Pancreas (tissue), 10 donors: ENCODE measurements at regions not wholly inside any gene's neighbourhood (a gene's known extent, or its start where the extent isn't known, plus 50 kb on each side); places are given as distances from the start of the nearest gene placed in this dataset.
"Not testable (repeated sequence)": the region's sequence is repeated elsewhere in the genome, so short reads cannot be mapped to it uniquely, and the experiment has no call there.

Source experiments
- ATAC-seq, 4 donors: fragments of 200-7000 bp; cut with Tn5 transposase; one replicate each; pipeline versions ENCODE4 v1.8.0 to v1.9.1; 2020; ENCODE audit warnings: mild to moderate bottlenecking in 4 of 4, moderate library complexity in 4 of 4
- DNase-seq, 6 donors: peaks; one replicate each; pipeline ENCODE4 v3.0.0-alpha.2; 2020
- FAIRE-seq: peaks from 2 replicates; lab custom pipeline; 2012; peaks lifted over from hg19 to GRCh38; lab: Jason Lieb, UNC
- H3K27ac ChIP-seq, 4 donors: fragments of 200-600 bp; sonication (generic); 1 replicate in 3 of 4; 2 replicates in 1 of 4; pipeline versions ENCODE4 v1.5.0 to v1.8.0; 2020
- H3K27me3 ChIP-seq, 4 donors: fragments of 200-600 bp; one replicate each; pipeline ENCODE4 v1.8.0; 2021
- H3K36me3 ChIP-seq, 3 donors: fragments of 200-600 bp; sonication (generic) in 1 of 3; one replicate each; pipeline versions ENCODE4 v1.5.0 to v1.8.0; 2020 to 2021
- H3K4me1 ChIP-seq, 3 donors: fragments of 200-600 bp; one replicate each; pipeline ENCODE4 v1.8.0; 2021
- H3K4me3 ChIP-seq, 4 donors: fragments of 200-600 bp; sonication (generic) in 2 of 4; one replicate each; pipeline versions ENCODE4 v1.5.0 to v1.8.0; 2020 to 2021
- H3K9me3 ChIP-seq, 4 donors: fragments of 200-600 bp; one replicate each; pipeline ENCODE4 v1.8.0; 2021
- WGBS, 2 donors: extraction: QIAGEN DNeasy Blood & Tissue Kit; methylation state at CpG; one replicate each; pipeline ENCODE4 v1.1.7; 2013; 5-methylcytosine and 5-hydroxymethylcytosine counted together
- intact Hi-C, 3 donors: fragments of 100-400 bp; cut with DNase I; formaldehyde crosslinking; loops; one replicate each; pipeline versions ENCODE4 v1.11.1 to v1.14.2; 2022
- TF ChIP-seq, protein P1 (sequence below), 4 donors: fragments of 200-600 bp; sonication (generic) in 3 of 4; IDR thresholded peaks; one replicate each; pipeline versions ENCODE4 v1.5.0 to v1.8.0; 2021; ENCODE audit warnings: antibody characterized with exemption in 4 of 4
- donor health status: healthy with polysubstance abuse.
- donor health status: DM: no; HTN: no; CAD: no; lungs with moderate emphysema.
- donor health status: DM: no; HTN: no; CAD: no.
- donor health status: control.
- donor health status: control.
- donor health status: Bipolar disorder and iron deficiency.
- donor health status: DM: yes; HTN: yes; CAD: no.
- donor health status: DM: no; HTN: no; CAD: no.
- donor health status: DM: no; HTN: no; CAD: no.
- donor health status: DM: yes; HTN: yes; CAD: no.

DNA sequence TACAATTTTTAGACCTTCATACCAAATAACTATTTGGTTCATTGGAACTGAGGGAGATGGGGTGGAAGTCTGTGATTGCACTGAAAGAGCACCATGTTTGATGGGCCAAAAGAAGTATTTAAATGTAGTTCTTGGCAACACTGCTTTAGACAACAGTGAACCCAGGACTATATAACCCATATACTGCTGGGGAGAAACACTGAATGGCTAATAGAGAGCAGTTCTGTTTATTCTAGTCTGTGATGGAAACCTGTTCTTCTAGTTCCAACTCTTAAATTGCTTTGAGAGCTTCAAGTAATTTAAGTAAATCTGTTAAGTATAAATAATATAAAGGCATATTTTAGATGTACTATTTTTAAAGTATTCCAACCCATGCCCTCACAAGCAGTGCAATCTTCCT is 96.3 kb downstream of the NIBAN1 start:
- TF ChIP-seq, protein P1, sequence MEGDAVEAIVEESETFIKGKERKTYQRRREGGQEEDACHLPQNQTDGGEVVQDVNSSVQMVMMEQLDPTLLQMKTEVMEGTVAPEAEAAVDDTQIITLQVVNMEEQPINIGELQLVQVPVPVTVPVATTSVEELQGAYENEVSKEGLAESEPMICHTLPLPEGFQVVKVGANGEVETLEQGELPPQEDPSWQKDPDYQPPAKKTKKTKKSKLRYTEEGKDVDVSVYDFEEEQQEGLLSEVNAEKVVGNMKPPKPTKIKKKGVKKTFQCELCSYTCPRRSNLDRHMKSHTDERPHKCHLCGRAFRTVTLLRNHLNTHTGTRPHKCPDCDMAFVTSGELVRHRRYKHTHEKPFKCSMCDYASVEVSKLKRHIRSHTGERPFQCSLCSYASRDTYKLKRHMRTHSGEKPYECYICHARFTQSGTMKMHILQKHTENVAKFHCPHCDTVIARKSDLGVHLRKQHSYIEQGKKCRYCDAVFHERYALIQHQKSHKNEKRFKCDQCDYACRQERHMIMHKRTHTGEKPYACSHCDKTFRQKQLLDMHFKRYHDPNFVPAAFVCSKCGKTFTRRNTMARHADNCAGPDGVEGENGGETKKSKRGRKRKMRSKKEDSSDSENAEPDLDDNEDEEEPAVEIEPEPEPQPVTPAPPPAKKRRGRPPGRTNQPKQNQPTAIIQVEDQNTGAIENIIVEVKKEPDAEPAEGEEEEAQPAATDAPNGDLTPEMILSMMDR (IDR thresholded peaks at IDR 0.05), result no peak
- peaks cover 0 to under 1% (median 0%) of the 10 kb centered on the region in 4 donors for H3K9me3 ChIP-seq
- no peak overlapping the region for H3K4me3 ChIP-seq
- peak overlapping the region in 2 of 4 donors; percentile 9 to 45 for H3K27ac ChIP-seq
- FAIRE-seq, result peak; percentile 9
- no peak for DNase-seq
- intact Hi-C loops, result no loop called here
- peaks cover 34 to 51% (median 36%) of the 10 kb centered on the region in 3 donors for H3K4me1 ChIP-seq
- peak in 3 of 4 donors; percentile 34 to 48 (median 44) for ATAC-seq
- H3K36me3 ChIP-seq, result no peaks in the 10 kb centered on the region
- no peaks in the 10 kb centered on the region for H3K27me3 ChIP-seq

DNA sequence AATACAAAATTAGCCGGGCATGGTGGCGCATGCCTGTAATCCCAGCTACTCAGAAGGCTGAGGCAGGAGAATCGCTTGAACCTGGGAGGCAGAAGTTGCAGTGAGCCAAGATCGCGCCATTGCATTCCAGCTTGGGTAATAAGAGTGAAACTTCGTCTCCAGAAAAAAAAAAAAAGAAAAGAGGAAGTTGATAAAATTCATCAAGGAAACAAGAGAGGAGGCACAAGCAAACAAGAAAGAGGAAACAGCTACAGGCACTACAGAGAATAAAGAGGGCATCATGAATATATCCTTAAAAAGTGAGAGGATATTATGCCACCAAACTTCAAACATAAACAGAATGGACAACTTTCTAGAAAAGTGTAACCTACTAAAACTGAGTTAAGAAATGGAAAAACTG is 98.3 kb downstream of the NIBAN1 start:
- FAIRE-seq, DNase-seq, H3K27me3 ChIP-seq, H3K36me3 ChIP-seq, H3K27ac ChIP-seq, H3K9me3 ChIP-seq, intact Hi-C loops, H3K4me3 ChIP-seq: not testable (repeated sequence)
- peak in 1 of 4 donors; percentile 12 for ATAC-seq
- 84 to 93% methylated on average over 6 of the region's 6 CpGs for WGBS, 2 donors
- H3K4me1 ChIP-seq, result peaks cover 24 to 43% (median 34%) of the 10 kb centered on the region in 3 donors

GRCh38 chr1:184875218-184875617 is 99.1 kb downstream of the NIBAN1 start:
- FAIRE-seq (no peak), DNase-seq (no peak), ATAC-seq (no peak)
- no peak overlapping the region for H3K27ac ChIP-seq
- no peaks in the 10 kb centered on the region for H3K36me3 ChIP-seq
- H3K27me3 ChIP-seq, result no peaks in the 10 kb centered on the region
- intact Hi-C loops, result no loop called here
- H3K9me3 ChIP-seq, result peaks cover 0 to 2% (median 0%) of the 10 kb centered on the region in 4 donors
- TF ChIP-seq, protein P1 (IDR thresholded peaks at IDR 0.05), result no peak
- peaks cover 22 to 40% (median 34%) of the 10 kb centered on the region in 3 donors for H3K4me1 ChIP-seq
- 76% methylated on average over 4 of the region's 4 CpGs for WGBS, 2 donors
- H3K4me3 ChIP-seq, result no peak overlapping the region

DNA sequence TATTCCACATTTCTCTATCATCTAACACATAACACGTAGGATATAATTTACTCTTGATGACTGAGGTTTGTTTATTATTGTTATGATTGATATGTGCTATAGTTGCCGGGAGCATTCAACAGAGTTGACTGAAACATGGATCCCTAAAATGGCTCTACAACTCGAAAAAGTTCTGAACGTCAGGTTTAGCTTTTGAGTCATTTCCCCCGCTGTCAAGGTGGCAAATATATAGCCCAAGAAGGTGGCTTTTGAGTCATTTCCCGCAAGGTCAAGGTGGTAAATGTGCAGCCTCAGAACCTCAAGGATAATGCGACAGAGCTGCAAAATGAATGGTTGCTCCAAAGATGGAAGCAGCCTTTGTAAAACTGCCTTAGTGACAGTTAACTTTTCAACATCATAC is 104.0 kb downstream of the NIBAN1 start:
- ATAC-seq (no peak), FAIRE-seq (no peak), DNase-seq (no peak)
- H3K36me3 ChIP-seq, result no peaks in the 10 kb centered on the region
- TF ChIP-seq, protein P1 (IDR thresholded peaks at IDR 0.05), result no peak
- 84 to 91% methylated on average over 7 of the region's 7 CpGs for WGBS, 2 donors
- intact Hi-C loops, result no loop called here
- peaks cover 0 to 2% (median 0%) of the 10 kb centered on the region in 4 donors for H3K9me3 ChIP-seq
- no peak overlapping the region for H3K4me3 ChIP-seq
- no peak overlapping the region for H3K27ac ChIP-seq
- H3K27me3 ChIP-seq, result no peaks in the 10 kb centered on the region
- H3K4me1 ChIP-seq, result peaks cover 0 to 14% (median 6%) of the 10 kb centered on the region in 3 donors

DNA sequence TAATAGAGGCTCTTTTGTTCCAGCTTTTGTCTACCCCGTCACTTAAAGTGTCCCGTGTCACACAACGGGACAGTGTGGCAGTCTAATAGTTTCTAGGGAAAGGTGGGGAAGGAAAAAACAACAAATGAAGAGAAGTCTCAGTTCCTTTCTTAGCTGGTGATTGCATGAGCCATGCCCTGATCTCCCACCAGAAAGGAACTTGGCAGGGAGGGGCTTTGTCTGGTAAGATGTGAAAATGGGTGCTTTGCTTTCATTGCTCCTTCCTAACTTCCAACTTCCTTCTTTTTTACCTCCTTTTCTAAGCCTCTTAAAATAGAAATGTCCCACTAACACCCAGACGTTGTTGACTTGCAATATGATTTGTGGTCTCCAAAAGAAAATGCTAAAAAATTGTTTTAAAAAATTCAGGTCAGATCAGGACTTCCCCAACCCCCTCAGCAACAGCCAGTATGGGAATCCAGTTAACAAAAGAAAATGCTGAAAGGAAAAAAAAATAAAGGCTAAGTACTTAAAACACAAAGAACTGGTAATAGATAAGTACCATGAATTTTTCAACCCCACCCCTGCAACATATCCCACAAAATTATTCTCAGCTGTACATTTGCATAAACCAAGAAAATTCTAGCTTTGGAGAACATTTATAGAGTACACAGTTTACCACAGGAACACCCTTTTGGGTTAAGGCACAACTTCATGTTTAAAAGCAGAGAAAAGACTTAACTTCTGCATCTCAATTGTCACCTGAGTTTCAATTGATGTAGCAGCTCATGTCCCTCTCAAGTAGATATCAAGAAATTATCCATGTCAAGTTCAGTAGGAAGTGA is 106.2 kb downstream of the NIBAN1 start:
- no peak overlapping the region for H3K4me3 ChIP-seq
- FAIRE-seq, result no peak
- WGBS, 2 donors, result 80 to 82% methylated on average over 4 of the region's 4 CpGs
- no peaks in the 10 kb centered on the region for H3K27me3 ChIP-seq
- peaks cover 0 to 25% (median 8%) of the 10 kb centered on the region in 3 donors for H3K4me1 ChIP-seq
- H3K27ac ChIP-seq, result peak overlapping the region in 2 of 4 donors; percentile 28 to 57
- ATAC-seq, result peak in 1 of 4 donors; percentile 6
- DNase-seq, result no peak
- peaks cover 0 to 2% (median 0%) of the 10 kb centered on the region in 4 donors for H3K9me3 ChIP-seq
- no peaks in the 10 kb centered on the region for H3K36me3 ChIP-seq
- intact Hi-C loops, result no loop called here
- TF ChIP-seq, protein P1 (IDR thresholded peaks at IDR 0.05), result no peak
